SK-N-SH (cell line): ENCODE measurements at regions not wholly inside any gene's neighbourhood (a gene's known extent, or its start where the extent isn't known, plus 50 kb on each side); places are given as distances from the start of the nearest gene placed in this dataset.

Experiments
- EP300 ChIP-seq, 2 experiments: IDR thresholded peaks; 2 replicates each; pipeline versions ENCODE4 v1.4.0 to v1.6.1; 2012; ENCODE audit warnings: borderline replicate concordance in 1 of 2, low read depth in 1 of 2, low read length in 1 of 2
- EZH2phosphoT487 ChIP-seq: fragments of 200-600 bp; sonication (generic); IDR thresholded peaks from 2 replicates; pipeline ENCODE4 v1.6.1; 2017; ENCODE audit warnings: low read depth, mixed run types, mild to moderate bottlenecking, antibody characterized with exemption, moderate library complexity, borderline replicate concordance
- FOXJ3 ChIP-seq: sonication (generic); formaldehyde crosslinking; IDR thresholded peaks from 2 replicates; pipeline ENCODE4 v1.5.1; 2020; ENCODE audit warnings: mild to moderate bottlenecking, missing genetic modification reagents
- GATA2 ChIP-seq: sonication (generic); formaldehyde crosslinking; IDR thresholded peaks from 2 replicates; pipeline ENCODE4 v1.5.0; 2020; ENCODE audit warnings: mild to moderate bottlenecking, missing genetic modification reagents
- JUND ChIP-seq: IDR thresholded peaks from 2 replicates; pipeline ENCODE4 v1.4.0; 2012
- MAX ChIP-seq: IDR thresholded peaks from 2 replicates; pipeline ENCODE4 v1.4.0; 2012; ENCODE audit warnings: low read depth
- MEF2A ChIP-seq: IDR thresholded peaks from 2 replicates; pipeline ENCODE4 v1.4.0; 2012; ENCODE audit warnings: low read depth, borderline replicate concordance
- MXI1 ChIP-seq: IDR thresholded peaks from 2 replicates; pipeline ENCODE4 v1.6.1; 2012; ENCODE audit warnings: mild to moderate bottlenecking, low read depth, low read length, improper control_type of control experiment
- POLR2AphosphoS5 ChIP-seq: IDR thresholded peaks from 2 replicates; pipeline ENCODE4 v1.6.1; 2012; ENCODE audit warnings: low read depth, low read length
- RAD21 ChIP-seq: IDR thresholded peaks from 2 replicates; pipeline ENCODE4 v1.6.1; 2012; ENCODE audit warnings: mild to moderate bottlenecking, low read length
- RXRA ChIP-seq: IDR thresholded peaks from 2 replicates; pipeline ENCODE4 v1.4.0; 2012; ENCODE audit warnings: low read depth, mild to moderate bottlenecking, borderline replicate concordance
- TF ChIP-seq, protein P1 (sequence below): fragments of 200-600 bp; sonication (generic); IDR thresholded peaks from 2 replicates; pipeline ENCODE4 v1.6.1; 2017; ENCODE audit warnings: antibody characterized with exemption, mild to moderate bottlenecking, moderate library complexity

- no peak for TF ChIP-seq EZH2phosphoT487
- no peak for TF ChIP-seq POLR2AphosphoS5
- TF ChIP-seq, protein P1, sequence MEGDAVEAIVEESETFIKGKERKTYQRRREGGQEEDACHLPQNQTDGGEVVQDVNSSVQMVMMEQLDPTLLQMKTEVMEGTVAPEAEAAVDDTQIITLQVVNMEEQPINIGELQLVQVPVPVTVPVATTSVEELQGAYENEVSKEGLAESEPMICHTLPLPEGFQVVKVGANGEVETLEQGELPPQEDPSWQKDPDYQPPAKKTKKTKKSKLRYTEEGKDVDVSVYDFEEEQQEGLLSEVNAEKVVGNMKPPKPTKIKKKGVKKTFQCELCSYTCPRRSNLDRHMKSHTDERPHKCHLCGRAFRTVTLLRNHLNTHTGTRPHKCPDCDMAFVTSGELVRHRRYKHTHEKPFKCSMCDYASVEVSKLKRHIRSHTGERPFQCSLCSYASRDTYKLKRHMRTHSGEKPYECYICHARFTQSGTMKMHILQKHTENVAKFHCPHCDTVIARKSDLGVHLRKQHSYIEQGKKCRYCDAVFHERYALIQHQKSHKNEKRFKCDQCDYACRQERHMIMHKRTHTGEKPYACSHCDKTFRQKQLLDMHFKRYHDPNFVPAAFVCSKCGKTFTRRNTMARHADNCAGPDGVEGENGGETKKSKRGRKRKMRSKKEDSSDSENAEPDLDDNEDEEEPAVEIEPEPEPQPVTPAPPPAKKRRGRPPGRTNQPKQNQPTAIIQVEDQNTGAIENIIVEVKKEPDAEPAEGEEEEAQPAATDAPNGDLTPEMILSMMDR = no peak
- TF ChIP-seq MAX = no peak
- TF ChIP-seq JUND = no peak
- no peak for TF ChIP-seq RAD21
- no peak for TF ChIP-seq RXRA
- TF ChIP-seq FOXJ3 (CRISPR knock-in tag) = no peak
- no peak for TF ChIP-seq MEF2A
- no peak for TF ChIP-seq MXI1
- no peak for TF ChIP-seq GATA2
- no peak for TF ChIP-seq EP300 (IDR thresholded peaks at IDR 0.05; ENCODE audit: borderline replicate concordance in 1 of 2, low read depth in 1 of 2, low read length in 1 of 2)
These were observed 176.1 kb upstream of the PPARGC1A start for GRCh38 chr4:24065974-24066373.
